OCI-LY1 (cell line): ENCODE measurements at regions not wholly inside any gene's neighbourhood (a gene's known extent, or its start where the extent isn't known, plus 50 kb on each side); places are given as distances from the start of the nearest gene placed in this dataset.

Experiments
- EZH2 ChIP-seq: fragments of 200-600 bp; sonication (generic), shearing (Covaris generic); IDR thresholded peaks from 2 replicates; pipeline ENCODE4 v1.8.0; 2017; ENCODE audit warnings: borderline replicate concordance, mixed run types, mild to moderate bottlenecking, antibody characterized with exemption, low read length, moderate library complexity, mixed read lengths
- TF ChIP-seq, protein P1 (sequence below): fragments of 200-600 bp; sonication (generic), shearing (Covaris generic); IDR thresholded peaks from 2 replicates; pipeline ENCODE4 v1.5.1; 2017; ENCODE audit warnings: mild to moderate bottlenecking, antibody characterized with exemption, low read length, moderate library complexity, mixed read lengths

DNA sequence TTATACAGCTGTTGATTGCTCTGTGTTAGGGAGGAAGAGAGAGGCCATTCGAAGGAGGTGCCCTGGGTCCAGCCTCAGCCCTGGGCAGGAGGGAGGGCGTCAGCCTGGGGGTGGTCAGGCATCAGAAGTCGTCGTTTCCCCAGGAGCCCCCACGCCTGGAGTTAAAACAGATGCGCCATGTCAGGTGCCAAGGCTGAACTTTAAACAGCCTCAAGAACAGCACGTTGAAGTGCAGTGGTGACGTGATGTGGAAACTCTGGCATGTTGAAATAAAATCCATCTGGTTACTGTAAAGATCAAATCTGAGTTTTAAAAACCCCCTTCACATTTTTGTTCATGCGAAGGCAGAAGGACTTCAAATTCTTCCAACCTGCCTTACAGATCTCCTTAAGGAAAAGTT is 128.4 kb upstream of the PPP2R2D start:
- no peak for TF ChIP-seq EZH2
- TF ChIP-seq, protein P1, sequence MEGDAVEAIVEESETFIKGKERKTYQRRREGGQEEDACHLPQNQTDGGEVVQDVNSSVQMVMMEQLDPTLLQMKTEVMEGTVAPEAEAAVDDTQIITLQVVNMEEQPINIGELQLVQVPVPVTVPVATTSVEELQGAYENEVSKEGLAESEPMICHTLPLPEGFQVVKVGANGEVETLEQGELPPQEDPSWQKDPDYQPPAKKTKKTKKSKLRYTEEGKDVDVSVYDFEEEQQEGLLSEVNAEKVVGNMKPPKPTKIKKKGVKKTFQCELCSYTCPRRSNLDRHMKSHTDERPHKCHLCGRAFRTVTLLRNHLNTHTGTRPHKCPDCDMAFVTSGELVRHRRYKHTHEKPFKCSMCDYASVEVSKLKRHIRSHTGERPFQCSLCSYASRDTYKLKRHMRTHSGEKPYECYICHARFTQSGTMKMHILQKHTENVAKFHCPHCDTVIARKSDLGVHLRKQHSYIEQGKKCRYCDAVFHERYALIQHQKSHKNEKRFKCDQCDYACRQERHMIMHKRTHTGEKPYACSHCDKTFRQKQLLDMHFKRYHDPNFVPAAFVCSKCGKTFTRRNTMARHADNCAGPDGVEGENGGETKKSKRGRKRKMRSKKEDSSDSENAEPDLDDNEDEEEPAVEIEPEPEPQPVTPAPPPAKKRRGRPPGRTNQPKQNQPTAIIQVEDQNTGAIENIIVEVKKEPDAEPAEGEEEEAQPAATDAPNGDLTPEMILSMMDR, result no peak
